ENCODE measurements at regions not wholly inside any gene's neighbourhood (a gene's known extent, or its start where the extent isn't known, plus 50 kb on each side); places are given as distances from the start of the nearest gene placed in this dataset.

GRCh38 chr21:16423921-16424320, 694.1 kb downstream of the USP25 start:
- TF ChIP-seq CTCF (IDR thresholded peaks at IDR 0.05) = no peak
- no peak for TF ChIP-seq POLR2A (IDR thresholded peaks at IDR 0.05)

Data from prostate gland (tissue), 2 donors.